ENCODE measurements at regions not wholly inside any gene's neighbourhood (a gene's known extent, or its start where the extent isn't known, plus 50 kb on each side); places are given as distances from the start of the nearest gene placed in this dataset.

GRCh38 chr6:92364948-92365541 lies 1054.3 kb downstream of the EPHA7 start:
- no peak for DNase-seq

GRCh38 chr6:92363111-92363510 lies 1056.2 kb downstream of the EPHA7 start:
- DNase-seq = no peak

GRCh38 chr6:92362404-92362803 lies 1057.0 kb downstream of the EPHA7 start:
- DNase-seq = no peak

- DNase-seq = no peak
Measured at GRCh38 chr6:92361990-92362389, 1057.4 kb downstream of the EPHA7 start.

- no peak for DNase-seq
Measured at GRCh38 chr6:92354270-92354829, 1065.0 kb downstream of the EPHA7 start.

- DNase-seq = no peak
Measured at GRCh38 chr6:92352130-92352529, 1067.2 kb downstream of the EPHA7 start.

- no peak for DNase-seq
Measured at GRCh38 chr6:92341201-92341600, 1078.2 kb downstream of the EPHA7 start.

GRCh38 chr6:92339936-92340640 lies 1079.3 kb downstream of the EPHA7 start:
- DNase-seq = no peak

GRCh38 chr6:92337571-92337970 lies 1081.8 kb downstream of the EPHA7 start:
- DNase-seq = no peak

- no peak for DNase-seq
Measured at GRCh38 chr6:92329208-92329847, 1090.0 kb downstream of the EPHA7 start.

GRCh38 chr6:92315312-92315711 lies 1104.0 kb downstream of the EPHA7 start:
- no peak for DNase-seq

- DNase-seq = no peak
Measured at GRCh38 chr6:92297101-92297500, 1122.3 kb downstream of the EPHA7 start.

GRCh38 chr6:92292067-92292466 lies 1127.3 kb downstream of the EPHA7 start:
- no peak for DNase-seq

GRCh38 chr6:92289831-92290230 lies 1129.5 kb downstream of the EPHA7 start:
- DNase-seq = no peak

- no peak for DNase-seq
Measured at GRCh38 chr6:92281571-92282076, 1137.7 kb downstream of the EPHA7 start.

- no peak for DNase-seq
Measured at GRCh38 chr6:92275150-92275549, 1144.2 kb downstream of the EPHA7 start.

GRCh38 chr6:92274588-92274987 lies 1144.8 kb downstream of the EPHA7 start:
- no peak for DNase-seq

- no peak for DNase-seq
Measured at GRCh38 chr6:92273694-92274093, 1145.7 kb downstream of the EPHA7 start.

GRCh38 chr6:92271091-92271490 lies 1148.3 kb downstream of the EPHA7 start:
- no peak for DNase-seq

- no peak for DNase-seq
Measured at GRCh38 chr6:92270365-92270764, 1149.0 kb downstream of the EPHA7 start.

- no peak for DNase-seq
Measured at GRCh38 chr6:92267335-92267734, 1152.0 kb downstream of the EPHA7 start.

GRCh38 chr6:92263864-92264263 lies 1155.5 kb downstream of the EPHA7 start:
- no peak for DNase-seq

GRCh38 chr6:92259171-92259570 lies 1160.2 kb downstream of the EPHA7 start:
- DNase-seq = no peak

GRCh38 chr6:92243315-92243714 lies 1176.0 kb downstream of the EPHA7 start:
- DNase-seq = no peak
